IMR-90 (cell line): ENCODE measurements at regions not wholly inside any gene's neighbourhood (a gene's known extent, or its start where the extent isn't known, plus 50 kb on each side); places are given as distances from the start of the nearest gene placed in this dataset.

Experiments used
- ATAC-seq: fragments of 200-7000 bp; cut with Tn5 transposase; 2 replicates; pipeline ENCODE4 v1.9.1; 2020; ENCODE audit warnings: low read depth, mild to moderate bottlenecking, moderate library complexity
- BruUV-seq: library from RNA; stranded (reverse); fragments of 400-500 nt; replicated peaks from 2 replicates; lab custom pipeline; 2021; lab: Mats Ljungman, UMichigan
- CTCF ChIA-PET: fragments of 300-600 bp; formaldehyde crosslinking; extraction: SDS; loops from one replicate; lab custom pipeline; 2021; ENCODE audit warnings: antibody characterized with exemption; lab: Yijun Ruan, JAX
- POLR2A ChIA-PET: fragments of 300-600 bp; sonication (Branson Sonifier 250); formaldehyde crosslinking; loops from one replicate; lab custom pipeline; 2022; ENCODE audit warnings: antibody characterized with exemption; ENCODE audit not compliant: unreplicated experiment; lab: Charles Lee
- DNase-seq: peaks from one replicate; pipeline ENCODE4 v3.0.0; 2013
- H2AFZ ChIP-seq: replicated peaks from 2 replicates; pipeline ENCODE3; 2013; ENCODE audit warnings: low read length, mild to moderate bottlenecking; ENCODE audit not compliant: poor library complexity
- H2AK5ac ChIP-seq: 2 replicates; pipeline ENCODE4 v1.6.1; 2013; ENCODE audit warnings: low read depth, low read length, inconsistent platforms
- H2AK9ac ChIP-seq: replicated peaks from 2 replicates; pipeline ENCODE3; 2013; ENCODE audit warnings: mild to moderate bottlenecking, low read depth, low read length, moderate library complexity; ENCODE audit not compliant: poor library complexity
- H2BK120ac ChIP-seq: 2 replicates; pipeline ENCODE4 v1.6.1; 2013; ENCODE audit warnings: low read depth, low read length, inconsistent platforms
- H2BK15ac ChIP-seq: 3 replicates; pipeline ENCODE4 v1.6.1; 2013; ENCODE audit warnings: low read depth, low read length, inconsistent platforms
- H2BK20ac ChIP-seq: 2 replicates; pipeline ENCODE4 v1.6.1; 2013; ENCODE audit warnings: low read depth, mild to moderate bottlenecking, inconsistent platforms, low read length, moderate library complexity
- H2BK5ac ChIP-seq: 2 replicates; pipeline ENCODE4 v1.6.1; 2013; ENCODE audit warnings: mild to moderate bottlenecking, low read depth, low read length, inconsistent platforms; ENCODE audit not compliant: poor library complexity, severe bottlenecking
- H3K14ac ChIP-seq: replicated peaks from 2 replicates; pipeline ENCODE4 v1.6.1; 2013; ENCODE audit warnings: low read depth, low read length, inconsistent platforms
- H3K18ac ChIP-seq: 2 replicates; pipeline ENCODE4 v1.6.1; 2013; ENCODE audit warnings: low read depth, low read length, control low read depth
- H3K23ac ChIP-seq: 2 replicates; pipeline ENCODE4 v1.6.1; 2013; ENCODE audit warnings: low read depth, low read length, inconsistent platforms
- H3K27ac ChIP-seq: 2 replicates; pipeline ENCODE4 v1.5.1; 2013; ENCODE audit warnings: mild to moderate bottlenecking, control low read depth, low read length; ENCODE audit not compliant: insufficient read depth
- H3K27me3 ChIP-seq: 2 replicates; pipeline ENCODE4 v1.6.1; 2013; ENCODE audit warnings: low read length; ENCODE audit not compliant: control insufficient read depth, insufficient read depth
- H3K36me3 ChIP-seq: 2 replicates; pipeline ENCODE4 v1.6.1; 2013; ENCODE audit warnings: low read length, mixed read lengths; ENCODE audit not compliant: control insufficient read depth, insufficient read depth
- H3K4ac ChIP-seq: 2 replicates; pipeline ENCODE4 v1.6.1; 2013; ENCODE audit warnings: low read depth, low read length, inconsistent platforms
- H3K4me1 ChIP-seq: 2 replicates; pipeline ENCODE4 v1.6.1; 2013; ENCODE audit warnings: low read length, mixed read lengths; ENCODE audit not compliant: control insufficient read depth, insufficient read depth
- H3K4me2 ChIP-seq: 2 replicates; pipeline ENCODE4 v1.6.1; 2013; ENCODE audit warnings: low read depth, mild to moderate bottlenecking, control low read depth, low read length, moderate library complexity
- H3K4me3 ChIP-seq: 2 replicates; pipeline ENCODE4 v1.5.1; 2013; ENCODE audit warnings: low read depth, mild to moderate bottlenecking, control low read depth, low read length, moderate library complexity; ENCODE audit not compliant: insufficient read depth
- H3K56ac ChIP-seq: 2 replicates; pipeline ENCODE4 v1.6.1; 2013; ENCODE audit warnings: low read length, inconsistent platforms; ENCODE audit not compliant: insufficient read depth; ENCODE audit errors: extremely low read depth
- H3K79me1 ChIP-seq, 2 experiments: 2 replicates each; pipeline ENCODE4 v1.6.1; 2013; ENCODE audit warnings: low read length in 2 of 2, inconsistent platforms in 1 of 2, low read depth in 1 of 2
- H3K9ac ChIP-seq: 2 replicates; pipeline ENCODE4 v1.6.1; 2013; ENCODE audit warnings: low read depth, low read length, control low read depth
- H3K9me1 ChIP-seq: 2 replicates; pipeline ENCODE4 v1.6.1; 2013; ENCODE audit warnings: low read length, inconsistent platforms; ENCODE audit not compliant: insufficient read depth
- H3K9me3 ChIP-seq: 2 replicates; pipeline ENCODE4 v1.6.1; 2013; ENCODE audit warnings: low read length; ENCODE audit not compliant: control insufficient read depth, insufficient read depth
- H4K20me1 ChIP-seq: 2 replicates; pipeline ENCODE4 v1.6.1; 2013; ENCODE audit warnings: low read length, inconsistent platforms; ENCODE audit not compliant: insufficient read depth
- H4K5ac ChIP-seq: 2 replicates; pipeline ENCODE4 v1.6.1; 2013; ENCODE audit warnings: mild to moderate bottlenecking, low read depth, low read length, control low read depth
- H4K8ac ChIP-seq, 2 experiments: 2 replicates each; pipeline ENCODE4 v1.6.1; 2013; ENCODE audit warnings: low read depth in 2 of 2, low read length in 2 of 2, control low read depth in 1 of 2, inconsistent platforms in 1 of 2
- H4K91ac ChIP-seq: 2 replicates; pipeline ENCODE4 v1.6.1; 2013; ENCODE audit warnings: low read depth, low read length, inconsistent platforms; ENCODE audit not compliant: insufficient read depth
- CEBPB ChIP-seq: IDR thresholded peaks from 2 replicates; pipeline ENCODE4 v1.6.1; 2012; ENCODE audit warnings: low read depth, low read length, improper control_type of control experiment
- CHD1 ChIP-seq: IDR thresholded peaks from 2 replicates; pipeline ENCODE4 v1.6.1; 2012; ENCODE audit warnings: low read depth, low read length, improper control_type of control experiment
- MAFK ChIP-seq: IDR thresholded peaks from 2 replicates; pipeline ENCODE4 v1.6.1; 2012; ENCODE audit warnings: low read depth, low read length, improper control_type of control experiment
- MAZ ChIP-seq: IDR thresholded peaks from 2 replicates; pipeline ENCODE4 v1.6.1; 2012; ENCODE audit warnings: low read depth, mild to moderate bottlenecking, low read length, improper control_type of control experiment, moderate library complexity, borderline replicate concordance
- POLR2A ChIP-seq: IDR thresholded peaks from 2 replicates; pipeline ENCODE4 v1.6.1; 2012; ENCODE audit warnings: mild to moderate bottlenecking, low read depth, low read length
- SMC3 ChIP-seq: fragments of 150-350 bp; IDR thresholded peaks from 2 replicates; pipeline ENCODE4 v1.6.1; 2016; ENCODE audit warnings: low read depth, mild to moderate bottlenecking, antibody characterized with exemption, low read length, moderate library complexity
- WGBS, 2 experiments: methylation state at CpG; one replicate each; pipeline versions ENCODE4 v1.1.5 to v1.1.7; 2013; ENCODE audit warnings: missing lambda C conversion rate in 2 of 2; ENCODE audit not compliant: insufficient read length in 1 of 2; ENCODE audit errors: extremely low coverage in 2 of 2; 5-methylcytosine and 5-hydroxymethylcytosine counted together
- dilution Hi-C: fragments of 300-500 bp; cut with HindIII; formaldehyde crosslinking; loops from one replicate; pipeline ENCODE4 v1.14.3; 2018; ENCODE audit warnings: low sequenced_read_pairs; ENCODE audit not compliant: unreplicated experiment
- in situ Hi-C: fragments of 300-500 bp; cut with MboI; formaldehyde crosslinking; loops from 3 replicates; pipeline ENCODE4 v1.14.3; 2019; ENCODE audit warnings: low sequenced_read_pairs, inconsistent platforms, mixed read lengths
- intact Hi-C: fragments of 100-400 bp; cut with micrococcal nuclease; formaldehyde crosslinking; loops from 2 replicates; pipeline ENCODE4 v1.10.0; 2022
- TF ChIP-seq, protein P1 (sequence below): fragments of 150-350 bp; IDR thresholded peaks from 2 replicates; pipeline ENCODE4 v1.6.1; 2016; ENCODE audit warnings: low read depth, mild to moderate bottlenecking, low read length, moderate library complexity, borderline replicate concordance
- TF ChIP-seq, protein P2 (sequence below): conservative IDR thresholded peaks from 2 replicates; pipeline ENCODE4 v1.5.1; 2012; ENCODE audit warnings: mild to moderate bottlenecking, low read depth, low read length, improper control_type of control experiment

DNA sequence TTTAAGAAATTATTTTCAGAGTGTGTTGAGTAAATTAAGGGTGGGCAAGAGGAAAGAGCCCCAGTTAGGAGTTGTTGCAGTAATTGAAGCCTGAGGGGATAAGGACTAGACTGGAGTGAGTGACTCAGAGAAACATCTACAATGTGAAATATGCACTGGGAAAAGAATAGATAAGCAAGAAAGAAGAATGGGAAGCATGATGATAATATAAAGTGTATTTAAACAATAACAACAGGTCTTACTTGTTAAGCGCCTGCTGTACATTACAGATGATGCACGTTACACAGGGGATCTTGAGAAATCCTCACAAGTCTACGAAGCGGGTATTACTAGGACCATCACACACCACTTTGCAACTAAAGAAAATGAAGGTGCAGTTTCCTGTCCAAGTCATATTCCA, 73.6 kb upstream of the STK17B start:
- H3K4me2 ChIP-seq = no peak overlapping the region
- peak overlapping the region; percentile 73 for H3K14ac ChIP-seq
- CTCF ChIA-PET = no interaction called here
- no peak overlapping the region for H3K27ac ChIP-seq
- no peak overlapping the region for H3K4me3 ChIP-seq
- peak overlapping the region; percentile 30; the same call in 1 of the 2 replicates for H4K5ac ChIP-seq
- no peak overlapping the region for H2AFZ ChIP-seq
- intact Hi-C loops (no loop called here), dilution Hi-C loops (no loop called here), in situ Hi-C loops (no loop called here)
- no peaks in the 10 kb centered on the region for H4K20me1 ChIP-seq
- peak overlapping the region; percentile 31; the same call in 1 of the 3 replicates for H2BK15ac ChIP-seq
- ATAC-seq (peak; percentile 28; the same call in 1 of the 2 replicates), DNase-seq (peak; percentile 60)
- H4K8ac ChIP-seq = peak overlapping the region in 1 of 2 experiments; percentile 38; a peak in 1 of 4 replicates
- no peak overlapping the region for H2AK9ac ChIP-seq
- WGBS, 2 experiments = no CpG with 5 or more reads among the region's 4 CpGs
- no peak overlapping the region; the same call in 1 of the 2 replicates for H4K91ac ChIP-seq
- H3K27me3 ChIP-seq = no peaks in the 10 kb centered on the region
- peak overlapping the region; percentile 89; the same call in 1 of the 2 replicates for H2AK5ac ChIP-seq
- H3K9me3 ChIP-seq = no peaks in the 10 kb centered on the region
- no peaks in the 10 kb centered on the region for H3K36me3 ChIP-seq
- H3K4me1 ChIP-seq = peaks cover 9% of the 10 kb centered on the region
- no peak overlapping the region for H3K9ac ChIP-seq
- TF ChIP-seq CEBPB (0 out of 2 replicates have a peak, but pooled peaks have one; percentile 1), MAFK (no peak), POLR2A (no peak), SMC3 (no peak), MAZ (no peak), CHD1 (no peak)
- TF ChIP-seq, protein P1, sequence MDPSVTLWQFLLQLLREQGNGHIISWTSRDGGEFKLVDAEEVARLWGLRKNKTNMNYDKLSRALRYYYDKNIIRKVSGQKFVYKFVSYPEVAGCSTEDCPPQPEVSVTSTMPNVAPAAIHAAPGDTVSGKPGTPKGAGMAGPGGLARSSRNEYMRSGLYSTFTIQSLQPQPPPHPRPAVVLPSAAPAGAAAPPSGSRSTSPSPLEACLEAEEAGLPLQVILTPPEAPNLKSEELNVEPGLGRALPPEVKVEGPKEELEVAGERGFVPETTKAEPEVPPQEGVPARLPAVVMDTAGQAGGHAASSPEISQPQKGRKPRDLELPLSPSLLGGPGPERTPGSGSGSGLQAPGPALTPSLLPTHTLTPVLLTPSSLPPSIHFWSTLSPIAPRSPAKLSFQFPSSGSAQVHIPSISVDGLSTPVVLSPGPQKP = no peak
- TF ChIP-seq, protein P2, sequence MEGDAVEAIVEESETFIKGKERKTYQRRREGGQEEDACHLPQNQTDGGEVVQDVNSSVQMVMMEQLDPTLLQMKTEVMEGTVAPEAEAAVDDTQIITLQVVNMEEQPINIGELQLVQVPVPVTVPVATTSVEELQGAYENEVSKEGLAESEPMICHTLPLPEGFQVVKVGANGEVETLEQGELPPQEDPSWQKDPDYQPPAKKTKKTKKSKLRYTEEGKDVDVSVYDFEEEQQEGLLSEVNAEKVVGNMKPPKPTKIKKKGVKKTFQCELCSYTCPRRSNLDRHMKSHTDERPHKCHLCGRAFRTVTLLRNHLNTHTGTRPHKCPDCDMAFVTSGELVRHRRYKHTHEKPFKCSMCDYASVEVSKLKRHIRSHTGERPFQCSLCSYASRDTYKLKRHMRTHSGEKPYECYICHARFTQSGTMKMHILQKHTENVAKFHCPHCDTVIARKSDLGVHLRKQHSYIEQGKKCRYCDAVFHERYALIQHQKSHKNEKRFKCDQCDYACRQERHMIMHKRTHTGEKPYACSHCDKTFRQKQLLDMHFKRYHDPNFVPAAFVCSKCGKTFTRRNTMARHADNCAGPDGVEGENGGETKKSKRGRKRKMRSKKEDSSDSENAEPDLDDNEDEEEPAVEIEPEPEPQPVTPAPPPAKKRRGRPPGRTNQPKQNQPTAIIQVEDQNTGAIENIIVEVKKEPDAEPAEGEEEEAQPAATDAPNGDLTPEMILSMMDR = no peak
- no TSS peak for BruUV-seq
- no peaks in the 10 kb centered on the region; a peak in 1 of 4 replicates for H3K79me1 ChIP-seq
- H3K9me1 ChIP-seq = peaks cover 17% of the 10 kb centered on the region
- H3K4ac ChIP-seq = peak overlapping the region; percentile 50; the same call in 1 of the 2 replicates
- H3K23ac ChIP-seq = no peak overlapping the region
- POLR2A ChIA-PET = no interaction called here
- H2BK120ac ChIP-seq = peak overlapping the region; percentile 28; the same call in 1 of the 2 replicates
- H2BK20ac ChIP-seq = peak overlapping the region; percentile 43; the same call in 1 of the 2 replicates
- no peak overlapping the region for H3K56ac ChIP-seq
- H3K18ac ChIP-seq = peak overlapping the region; percentile 49; the same call in 1 of the 2 replicates
- peak overlapping the region; percentile 49 for H2BK5ac ChIP-seq
